GM20000 (cell line): ENCODE measurements at regions not wholly inside any gene's neighbourhood (a gene's known extent, or its start where the extent isn't known, plus 50 kb on each side); places are given as distances from the start of the nearest gene placed in this dataset.

Source experiments
- DNase-seq: peaks from one replicate; pipeline ENCODE4 v3.0.0; 2012; ENCODE audit warnings: low spot score
- CTCF ChIP-seq: IDR thresholded peaks from 2 replicates; pipeline ENCODE4 v1.5.1; 2012; ENCODE audit warnings: mild to moderate bottlenecking, control low read depth; ENCODE audit errors: extremely low read depth, missing control alignments

GRCh38 chr11:64474680-64475079 is 81.1 kb upstream of the SLC22A11 start:
- no peak for DNase-seq
- no peak for TF ChIP-seq CTCF

GRCh38 chr11:64475145-64475544 is 80.6 kb upstream of the SLC22A11 start:
- no peak for DNase-seq
- TF ChIP-seq CTCF = no peak

- TF ChIP-seq CTCF = no peak
Observed at GRCh38 chr11:64476881-64477280, 78.9 kb upstream of the SLC22A11 start.

GRCh38 chr11:64477675-64478074 is 78.1 kb upstream of the SLC22A11 start:
- no peak for DNase-seq
- TF ChIP-seq CTCF = no peak

More at GRCh38 chr11:64476881-64477280, 78.9 kb upstream of the SLC22A11 start:
- DNase-seq = no peak

- no peak for DNase-seq
- TF ChIP-seq CTCF = no peak
Observed at GRCh38 chr11:64482588-64482987, 73.2 kb upstream of the SLC22A11 start.

GRCh38 chr11:64484191-64485022 is 71.3 kb upstream of the SLC22A11 start:
- TF ChIP-seq CTCF = no peak
- DNase-seq = no peak

GRCh38 chr11:64485074-64485473 is 70.7 kb upstream of the SLC22A11 start:
- no peak for TF ChIP-seq CTCF
- DNase-seq = no peak
